D721Med (cell line): ENCODE measurements at regions not wholly inside any gene's neighbourhood (a gene's known extent, or its start where the extent isn't known, plus 50 kb on each side); places are given as distances from the start of the nearest gene placed in this dataset.
"Not testable (repeated sequence)": the region's sequence is repeated elsewhere in the genome, so short reads cannot be mapped to it uniquely, and the experiment has no call there.

Experiments
- DNase-seq: peaks from one replicate; pipeline ENCODE4 v3.0.0; 2011; ENCODE audit warnings: low spot score; ENCODE audit not compliant: insufficient read length
- FAIRE-seq: peaks from 2 replicates; lab custom pipeline; 2011; peaks lifted over from hg19 to GRCh38; lab: Jason Lieb, UNC
- TF ChIP-seq, protein P1 (sequence below): IDR thresholded peaks from 2 replicates; pipeline ENCODE4 v1.5.1; 2012; ENCODE audit warnings: mild to moderate bottlenecking, control low read depth; ENCODE audit not compliant: insufficient read depth; ENCODE audit errors: missing control alignments

DNA sequence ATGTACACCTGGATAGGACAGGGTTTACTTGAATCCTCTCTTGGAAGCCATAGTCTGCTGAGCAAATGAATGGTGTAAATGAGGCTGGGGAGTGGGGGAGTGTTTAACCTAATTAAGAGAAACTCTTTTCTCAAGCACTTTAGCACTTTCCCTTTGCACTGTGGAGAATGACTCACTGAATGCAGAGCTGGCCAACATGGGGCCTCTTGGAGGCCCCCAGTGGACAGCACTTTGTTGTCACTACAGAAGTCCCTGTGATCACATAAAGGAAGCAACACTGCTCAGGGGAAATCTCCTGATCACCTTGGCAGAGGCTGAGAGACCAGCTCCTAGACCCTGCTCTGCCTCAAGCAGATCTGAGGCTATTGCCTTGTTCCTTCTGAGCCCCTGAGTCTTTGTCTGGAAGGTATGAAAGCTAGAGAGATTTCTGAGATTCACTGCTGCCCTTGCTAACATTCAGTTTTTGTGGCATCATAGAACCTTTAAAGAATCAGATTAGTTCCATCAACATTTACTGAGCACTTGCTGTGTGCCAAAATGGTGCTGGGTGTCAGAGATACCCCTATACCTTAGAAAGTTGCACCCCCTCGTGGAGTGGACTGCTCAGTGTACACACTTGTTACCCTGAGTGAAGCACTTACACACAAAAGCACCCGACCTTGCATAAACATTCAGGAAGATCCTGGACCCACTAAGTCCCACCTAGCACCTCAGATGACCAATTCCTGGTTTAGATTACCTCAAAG, 230.1 kb upstream of the CCL2 start:
- DNase-seq (no peak), FAIRE-seq (no peak)
- TF ChIP-seq, protein P1, sequence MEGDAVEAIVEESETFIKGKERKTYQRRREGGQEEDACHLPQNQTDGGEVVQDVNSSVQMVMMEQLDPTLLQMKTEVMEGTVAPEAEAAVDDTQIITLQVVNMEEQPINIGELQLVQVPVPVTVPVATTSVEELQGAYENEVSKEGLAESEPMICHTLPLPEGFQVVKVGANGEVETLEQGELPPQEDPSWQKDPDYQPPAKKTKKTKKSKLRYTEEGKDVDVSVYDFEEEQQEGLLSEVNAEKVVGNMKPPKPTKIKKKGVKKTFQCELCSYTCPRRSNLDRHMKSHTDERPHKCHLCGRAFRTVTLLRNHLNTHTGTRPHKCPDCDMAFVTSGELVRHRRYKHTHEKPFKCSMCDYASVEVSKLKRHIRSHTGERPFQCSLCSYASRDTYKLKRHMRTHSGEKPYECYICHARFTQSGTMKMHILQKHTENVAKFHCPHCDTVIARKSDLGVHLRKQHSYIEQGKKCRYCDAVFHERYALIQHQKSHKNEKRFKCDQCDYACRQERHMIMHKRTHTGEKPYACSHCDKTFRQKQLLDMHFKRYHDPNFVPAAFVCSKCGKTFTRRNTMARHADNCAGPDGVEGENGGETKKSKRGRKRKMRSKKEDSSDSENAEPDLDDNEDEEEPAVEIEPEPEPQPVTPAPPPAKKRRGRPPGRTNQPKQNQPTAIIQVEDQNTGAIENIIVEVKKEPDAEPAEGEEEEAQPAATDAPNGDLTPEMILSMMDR = peak; percentile 58

DNA sequence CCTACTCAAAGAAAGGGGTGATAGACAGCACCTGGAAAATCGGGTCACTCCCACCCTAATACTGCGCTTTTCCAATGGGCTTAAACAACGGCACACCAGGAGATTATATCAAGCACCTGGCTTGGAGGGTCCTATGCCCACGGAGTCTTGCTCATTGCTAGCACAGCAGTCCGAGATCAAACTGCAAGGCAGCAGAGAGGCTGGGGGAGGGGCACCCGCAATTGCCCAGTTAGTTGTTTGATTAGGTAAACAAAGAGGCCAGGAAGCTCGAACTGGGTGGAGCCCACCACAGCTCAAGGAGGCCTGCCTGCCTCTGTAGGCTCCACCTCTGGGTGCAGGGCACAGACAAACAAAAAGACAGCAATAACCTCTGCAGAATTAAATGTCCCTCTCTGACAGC, 224.5 kb upstream of the CCL2 start:
- not testable (repeated sequence) for FAIRE-seq

DNA sequence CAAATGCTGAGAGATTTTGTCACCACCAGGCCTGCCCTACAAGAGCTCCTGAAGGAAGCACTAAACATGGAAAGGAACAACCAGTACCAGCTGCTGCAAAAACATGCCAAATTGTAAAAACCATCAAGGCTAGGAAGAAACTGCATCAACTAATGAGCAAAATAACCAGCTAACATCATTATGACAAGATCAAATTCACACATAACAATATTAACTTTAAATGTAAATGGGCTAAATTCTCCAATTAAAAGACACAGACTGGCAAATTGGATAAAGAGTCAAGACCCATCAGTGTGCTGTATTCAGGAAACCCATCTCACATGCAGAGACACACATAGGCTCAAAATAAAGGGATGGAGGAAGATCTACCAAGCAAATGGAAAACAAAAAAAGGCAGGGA, 222.8 kb upstream of the CCL2 start:
- FAIRE-seq, DNase-seq: not testable (repeated sequence)

More for the DNA sequence above, 224.5 kb upstream of the CCL2 start:
- not testable (repeated sequence) for DNase-seq

DNA sequence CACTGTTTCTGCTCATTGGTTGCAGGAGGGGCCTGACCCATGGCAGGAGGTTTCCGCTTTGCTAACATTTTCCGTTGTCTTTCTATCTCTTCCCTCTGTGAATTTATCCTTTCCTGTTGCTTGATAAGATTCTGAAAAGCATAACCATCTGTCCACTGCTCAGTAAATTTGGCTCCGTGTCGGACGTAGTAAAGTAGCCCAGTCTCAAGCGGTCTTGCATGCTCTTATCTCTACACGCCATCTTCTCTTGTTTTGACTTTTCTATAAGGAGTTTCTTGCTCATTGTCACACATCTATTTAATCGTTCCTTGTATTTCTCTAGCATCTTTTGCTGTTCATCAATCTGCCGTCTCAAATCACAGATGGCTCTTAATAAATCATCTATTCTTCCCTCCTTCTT, 216.3 kb upstream of the CCL2 start:
- DNase-seq = not testable (repeated sequence)

DNA sequence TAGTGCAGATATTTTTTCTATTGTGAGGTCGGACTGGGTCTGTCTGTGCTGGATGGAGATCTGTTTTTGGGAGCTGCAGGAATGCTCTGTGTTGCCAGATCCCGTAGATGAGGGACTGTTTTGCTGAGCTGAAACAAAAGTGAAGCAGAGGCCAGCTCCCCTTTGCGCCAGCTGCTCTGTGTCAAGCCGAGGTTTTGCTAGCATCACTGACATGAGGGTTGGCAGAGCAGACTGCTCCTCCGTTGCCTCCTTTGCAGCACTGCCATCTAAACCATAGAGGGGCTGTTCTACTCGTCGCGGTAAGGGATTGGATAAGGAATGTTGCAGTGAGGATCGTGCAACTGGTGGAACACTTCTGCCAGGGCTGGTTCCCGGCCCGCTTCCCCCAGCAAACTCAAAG, 215.9 kb upstream of the CCL2 start:
- FAIRE-seq, DNase-seq: not testable (repeated sequence)

More for the DNA sequence above, 216.3 kb upstream of the CCL2 start:
- not testable (repeated sequence) for FAIRE-seq

GRCh38 chr17:34039759-34040555, 215.1 kb upstream of the CCL2 start:
- FAIRE-seq, DNase-seq: not testable (repeated sequence)

- TF ChIP-seq, protein P1 = no peak
- DNase-seq (no peak), FAIRE-seq (no peak)
These were observed 209.1 kb upstream of the CCL2 start for GRCh38 chr17:34045990-34046389.

DNA sequence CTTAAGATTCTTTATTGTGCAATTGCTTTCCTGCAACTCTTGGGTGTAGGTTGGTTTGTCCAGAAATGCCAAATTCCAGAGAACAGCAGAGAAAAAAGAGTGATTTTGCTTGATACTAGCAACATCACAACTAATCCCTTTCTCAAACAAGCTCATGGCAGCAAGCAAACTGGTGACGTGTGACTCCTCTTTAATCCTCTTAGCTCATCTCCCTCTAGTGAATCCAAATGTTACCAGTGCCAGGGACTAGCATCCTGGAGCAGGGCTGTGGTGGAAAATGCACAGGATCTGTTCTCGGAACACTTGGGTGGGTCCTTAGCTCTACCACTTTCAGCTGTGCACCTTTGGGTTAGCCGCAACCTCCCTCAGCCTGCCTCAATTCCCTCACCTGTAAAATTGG, 204.0 kb upstream of the CCL2 start:
- no peak for FAIRE-seq
- no peak for DNase-seq
- TF ChIP-seq, protein P1 = peak; percentile 10

GRCh38 chr17:34054495-34054894, 200.6 kb upstream of the CCL2 start:
- TF ChIP-seq, protein P1 = no peak
- no peak for DNase-seq
- no peak for FAIRE-seq
